ENCODE measurements at regions not wholly inside any gene's neighbourhood (a gene's known extent, or its start where the extent isn't known, plus 50 kb on each side); places are given as distances from the start of the nearest gene placed in this dataset.

DNA sequence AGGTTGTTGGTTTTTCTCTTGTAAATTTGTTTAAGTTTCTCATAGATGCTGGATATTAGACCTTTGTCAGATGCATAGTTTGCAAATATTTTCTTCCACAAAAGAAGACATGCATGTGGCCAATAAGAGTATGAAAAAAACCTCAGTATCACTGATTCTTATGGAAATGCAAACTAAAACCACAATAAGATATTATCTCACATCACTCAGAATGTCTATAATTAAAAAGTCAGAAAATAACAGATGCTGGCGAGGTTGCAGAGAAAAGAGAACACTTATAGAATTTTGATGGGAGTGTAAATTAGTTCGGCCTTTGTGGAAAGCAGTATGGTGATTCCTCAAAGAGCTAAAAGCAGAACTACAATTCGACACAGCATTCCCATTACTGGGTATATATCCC, 1355.6 kb downstream of the FAM133A start:
- Histone ChIP-seq H3K27me3 (ENCODE audit: insufficient read depth, poor library complexity, severe bottlenecking) (no peaks in the 10 kb centered on the region), H3K27ac (ENCODE audit: poor library complexity, severe bottlenecking) (no peak overlapping the region), H3K4me3 (ENCODE audit: severe bottlenecking) (no peak overlapping the region), H3K4me1 (ENCODE audit: insufficient read depth, poor library complexity, severe bottlenecking) (no peaks in the 10 kb centered on the region), H3K9me3 (ENCODE audit: severe bottlenecking) (no peaks in the 10 kb centered on the region), H3K36me3 (ENCODE audit: low read depth) (no peaks in the 10 kb centered on the region)
- TF ChIP-seq, protein P1, sequence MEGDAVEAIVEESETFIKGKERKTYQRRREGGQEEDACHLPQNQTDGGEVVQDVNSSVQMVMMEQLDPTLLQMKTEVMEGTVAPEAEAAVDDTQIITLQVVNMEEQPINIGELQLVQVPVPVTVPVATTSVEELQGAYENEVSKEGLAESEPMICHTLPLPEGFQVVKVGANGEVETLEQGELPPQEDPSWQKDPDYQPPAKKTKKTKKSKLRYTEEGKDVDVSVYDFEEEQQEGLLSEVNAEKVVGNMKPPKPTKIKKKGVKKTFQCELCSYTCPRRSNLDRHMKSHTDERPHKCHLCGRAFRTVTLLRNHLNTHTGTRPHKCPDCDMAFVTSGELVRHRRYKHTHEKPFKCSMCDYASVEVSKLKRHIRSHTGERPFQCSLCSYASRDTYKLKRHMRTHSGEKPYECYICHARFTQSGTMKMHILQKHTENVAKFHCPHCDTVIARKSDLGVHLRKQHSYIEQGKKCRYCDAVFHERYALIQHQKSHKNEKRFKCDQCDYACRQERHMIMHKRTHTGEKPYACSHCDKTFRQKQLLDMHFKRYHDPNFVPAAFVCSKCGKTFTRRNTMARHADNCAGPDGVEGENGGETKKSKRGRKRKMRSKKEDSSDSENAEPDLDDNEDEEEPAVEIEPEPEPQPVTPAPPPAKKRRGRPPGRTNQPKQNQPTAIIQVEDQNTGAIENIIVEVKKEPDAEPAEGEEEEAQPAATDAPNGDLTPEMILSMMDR (IDR thresholded peaks at IDR 0.05; ENCODE audit: poor library complexity, severe bottlenecking) = no peak
- ATAC-seq (ENCODE audit: low read depth) (no peak), DNase-seq (ENCODE audit: low spot score) (no peak)

DNA sequence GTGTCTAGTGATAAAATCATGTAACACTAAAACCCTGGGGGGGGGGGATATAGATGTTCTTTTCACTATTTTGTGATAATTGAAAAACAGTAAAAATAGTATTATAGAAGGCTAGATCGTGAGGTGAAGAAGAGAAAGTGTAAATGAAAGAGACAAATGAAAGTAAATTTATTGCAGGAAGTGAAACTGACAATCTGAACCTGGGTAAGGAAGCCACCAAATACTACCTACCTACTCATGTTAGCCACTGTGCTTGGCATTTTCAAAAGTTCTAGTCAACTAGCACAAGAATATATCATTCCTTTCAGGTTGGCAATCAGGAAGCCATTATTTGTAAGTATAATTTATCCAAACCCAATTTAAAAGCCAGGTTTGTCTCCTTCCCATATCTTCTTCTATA, 1366.1 kb downstream of the FAM133A start:
- DNase-seq (ENCODE audit: low spot score) (no peak), ATAC-seq (ENCODE audit: low read depth) (no peak)
- TF ChIP-seq, protein P1 (IDR thresholded peaks at IDR 0.05; ENCODE audit: poor library complexity, severe bottlenecking) = no peak
- Histone ChIP-seq H3K4me1 (ENCODE audit: insufficient read depth, poor library complexity, severe bottlenecking) (no peaks in the 10 kb centered on the region), H3K36me3 (ENCODE audit: low read depth) (no peaks in the 10 kb centered on the region), H3K27ac (ENCODE audit: poor library complexity, severe bottlenecking) (no peak overlapping the region), H3K4me3 (ENCODE audit: severe bottlenecking) (no peak overlapping the region), H3K27me3 (ENCODE audit: insufficient read depth, poor library complexity, severe bottlenecking) (no peaks in the 10 kb centered on the region), H3K9me3 (ENCODE audit: severe bottlenecking) (no peaks in the 10 kb centered on the region)

DNA sequence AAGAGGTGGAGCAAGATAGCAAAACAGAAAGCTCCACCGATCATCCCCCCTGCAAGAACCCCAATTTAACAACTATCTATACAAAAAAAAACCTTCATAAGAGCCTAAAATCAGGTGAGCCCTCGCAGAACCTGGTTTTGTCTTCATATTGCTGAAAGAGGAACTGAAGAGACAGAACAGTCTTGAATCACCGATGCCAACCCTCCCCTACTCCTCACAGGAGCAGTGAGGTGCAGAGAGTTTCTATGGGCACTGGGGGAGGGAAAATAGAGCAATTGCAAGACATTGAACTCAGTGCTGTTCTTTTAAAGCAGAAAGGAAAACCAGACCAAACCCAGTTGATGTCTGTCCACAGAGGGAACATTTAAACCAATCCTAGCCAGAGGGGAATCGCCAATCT, 1370.3 kb downstream of the FAM133A start:
- DNase-seq (ENCODE audit: low spot score) = no peak
- TF ChIP-seq, protein P1 (IDR thresholded peaks at IDR 0.05; ENCODE audit: poor library complexity, severe bottlenecking) = no peak
- no peaks in the 10 kb centered on the region for H3K9me3 ChIP-seq (ENCODE audit: severe bottlenecking)
- no peak overlapping the region for H3K27ac ChIP-seq (ENCODE audit: poor library complexity, severe bottlenecking)
- ATAC-seq (ENCODE audit: low read depth) = no peak
- H3K27me3 ChIP-seq (ENCODE audit: insufficient read depth, poor library complexity, severe bottlenecking) = no peaks in the 10 kb centered on the region
- no peak overlapping the region for H3K4me3 ChIP-seq (ENCODE audit: severe bottlenecking)
- no peaks in the 10 kb centered on the region for H3K36me3 ChIP-seq (ENCODE audit: low read depth)
- H3K4me1 ChIP-seq (ENCODE audit: insufficient read depth, poor library complexity, severe bottlenecking) = no peaks in the 10 kb centered on the region

DNA sequence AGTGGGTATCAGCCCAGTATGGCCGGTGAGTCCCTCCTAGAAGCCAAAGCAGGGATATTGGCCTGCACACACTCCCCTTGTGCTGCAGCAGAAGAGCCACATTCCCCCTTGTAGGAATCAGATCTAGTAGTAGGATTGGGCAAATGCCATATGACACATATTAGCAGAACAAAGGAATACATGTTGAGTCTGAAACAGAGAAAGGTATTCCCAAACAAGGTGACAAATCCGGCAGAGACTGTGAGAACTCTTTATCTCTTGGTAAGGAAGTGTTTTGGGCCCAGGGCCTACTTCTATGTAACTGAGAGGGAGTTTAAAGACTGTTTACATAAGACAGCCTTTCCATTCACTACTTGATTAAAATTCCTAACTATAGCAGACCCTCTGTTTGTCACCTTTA, 1382.0 kb downstream of the FAM133A start:
- no peaks in the 10 kb centered on the region for H3K36me3 ChIP-seq (ENCODE audit: low read depth)
- peaks cover 5% of the 10 kb centered on the region for H3K4me1 ChIP-seq (ENCODE audit: insufficient read depth, poor library complexity, severe bottlenecking)
- ATAC-seq (ENCODE audit: low read depth) (no peak), DNase-seq (ENCODE audit: low spot score) (no peak)
- no peaks in the 10 kb centered on the region for H3K9me3 ChIP-seq (ENCODE audit: severe bottlenecking)
- no peaks in the 10 kb centered on the region for H3K27me3 ChIP-seq (ENCODE audit: insufficient read depth, poor library complexity, severe bottlenecking)
- TF ChIP-seq, protein P1 (IDR thresholded peaks at IDR 0.05; ENCODE audit: poor library complexity, severe bottlenecking) = no peak
- no peak overlapping the region for H3K27ac ChIP-seq (ENCODE audit: poor library complexity, severe bottlenecking)
- no peak overlapping the region for H3K4me3 ChIP-seq (ENCODE audit: severe bottlenecking)

DNA sequence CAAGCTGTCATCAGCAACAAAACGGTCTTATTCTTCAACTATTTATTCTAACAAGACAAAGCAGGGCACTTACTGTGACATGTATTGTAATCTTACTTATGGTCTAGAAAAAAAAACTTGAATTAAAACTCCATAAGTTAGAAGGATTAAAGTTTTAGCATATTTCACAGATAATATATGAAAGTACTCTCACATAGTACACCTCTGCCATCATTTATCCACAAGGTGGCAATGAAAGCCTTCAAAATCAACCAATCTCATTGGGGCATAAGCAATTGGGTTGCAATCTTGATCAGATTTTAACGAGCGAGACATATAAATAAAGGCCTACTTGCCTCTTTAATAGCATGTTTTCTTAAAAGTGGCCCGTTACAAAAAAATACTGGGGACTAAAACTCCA, 1382.9 kb downstream of the FAM133A start:
- no peak for DNase-seq (ENCODE audit: low spot score)
- Histone ChIP-seq H3K4me1 (ENCODE audit: insufficient read depth, poor library complexity, severe bottlenecking) (peaks cover 5% of the 10 kb centered on the region), H3K4me3 (ENCODE audit: severe bottlenecking) (no peak overlapping the region), H3K27me3 (ENCODE audit: insufficient read depth, poor library complexity, severe bottlenecking) (no peaks in the 10 kb centered on the region), H3K9me3 (ENCODE audit: severe bottlenecking) (no peaks in the 10 kb centered on the region), H3K27ac (ENCODE audit: poor library complexity, severe bottlenecking) (no peak overlapping the region), H3K36me3 (ENCODE audit: low read depth) (no peaks in the 10 kb centered on the region)
- ATAC-seq (ENCODE audit: low read depth) = 0 out of 3 replicates have a peak, but pooled peaks have one; percentile 46
- TF ChIP-seq, protein P1 (IDR thresholded peaks at IDR 0.05; ENCODE audit: poor library complexity, severe bottlenecking) = peak; percentile 40
